ENCODE measurements at regions not wholly inside any gene's neighbourhood (a gene's known extent, or its start where the extent isn't known, plus 50 kb on each side); places are given as distances from the start of the nearest gene placed in this dataset.

GRCh38 chr5:27832886-27833285, 794.5 kb upstream of the CDH9 start:
- TF ChIP-seq CTCF (IDR thresholded peaks at IDR 0.05) = no peak
- no peak for TF ChIP-seq POLR2A (IDR thresholded peaks at IDR 0.05)
